Stimulated activated naive CD8-positive, alpha-beta T cell treated with anti-CD3 and anti-CD28 coated beads, Interleukin-15, amount 100 ng/mL, for 72 hours (primary cell): ENCODE measurements at regions not wholly inside any gene's neighbourhood (a gene's known extent, or its start where the extent isn't known, plus 50 kb on each side); places are given as distances from the start of the nearest gene placed in this dataset.

Experiments used
- ATAC-seq: fragments of 150-1000 bp; cut with Tn5 transposase; 2 replicates; pipeline ENCODE4 v1.10.0; 2021; ENCODE audit warnings: mild to moderate bottlenecking, moderate library complexity
- DNase-seq, 2 donors: peaks; one replicate each; pipeline ENCODE4 v3.0.0; 2021 to 2022
- H3K27ac Mint-ChIP-seq, 2 donors: one replicate each; pipeline ENCODE4 v1.8.0; 2022; ENCODE audit warnings: mild to moderate bottlenecking in 2 of 2, mixed read lengths in 2 of 2, moderate library complexity in 2 of 2
- H3K27me3 Mint-ChIP-seq: one replicate; pipeline ENCODE4 v1.8.0; 2022; ENCODE audit warnings: mixed read lengths
- H3K4me1 Mint-ChIP-seq: one replicate; pipeline ENCODE4 v1.8.0; 2022; ENCODE audit warnings: mild to moderate bottlenecking, mixed read lengths
- H3K4me3 Mint-ChIP-seq, 2 donors: one replicate each; pipeline ENCODE4 v1.8.0; 2022; ENCODE audit warnings: mild to moderate bottlenecking in 2 of 2, mixed read lengths in 2 of 2, moderate library complexity in 1 of 2
- H3K9me3 Mint-ChIP-seq, 2 donors: one replicate each; pipeline ENCODE4 v1.8.0; 2022; ENCODE audit warnings: mixed read lengths in 2 of 2

GRCh38 chr15:81573098-81573746 is 199.2 kb upstream of the TMC3 start:
- no peak overlapping the region for H3K4me3 Mint-ChIP-seq
- no peak for ATAC-seq
- no peak for DNase-seq

GRCh38 chr15:81572190-81572589 is 198.2 kb upstream of the TMC3 start:
- H3K9me3 Mint-ChIP-seq = no peaks in the 10 kb centered on the region
- no peak overlapping the region for H3K4me3 Mint-ChIP-seq
- no peak for ATAC-seq
- H3K27ac Mint-ChIP-seq = no peak overlapping the region
- peaks cover 26% of the 10 kb centered on the region for H3K27me3 Mint-ChIP-seq
- no peaks in the 10 kb centered on the region for H3K4me1 Mint-ChIP-seq
- DNase-seq = no peak

More at GRCh38 chr15:81573098-81573746, 199.2 kb upstream of the TMC3 start:
- H3K4me1 Mint-ChIP-seq = no peaks in the 10 kb centered on the region
- peaks cover 21% of the 10 kb centered on the region for H3K27me3 Mint-ChIP-seq
- no peaks in the 10 kb centered on the region for H3K9me3 Mint-ChIP-seq
- no peak overlapping the region for H3K27ac Mint-ChIP-seq

GRCh38 chr15:81569286-81570080 is 195.5 kb upstream of the TMC3 start:
- H3K9me3 Mint-ChIP-seq = peaks cover 0 to 4% of the 10 kb centered on the region in 2 donors
- H3K4me3 Mint-ChIP-seq = no peak overlapping the region
- no peak for DNase-seq
- peaks cover 17% of the 10 kb centered on the region for H3K27me3 Mint-ChIP-seq
- H3K4me1 Mint-ChIP-seq = no peaks in the 10 kb centered on the region
- H3K27ac Mint-ChIP-seq = no peak overlapping the region
- no peak for ATAC-seq

- Mint-ChIP-seq H3K27me3 (peaks cover 17% of the 10 kb centered on the region), H3K4me1 (no peaks in the 10 kb centered on the region), H3K27ac (no peak overlapping the region), H3K9me3 (peaks cover 0 to 4% of the 10 kb centered on the region in 2 donors), H3K4me3 (no peak overlapping the region)
- no peak for DNase-seq
- no peak for ATAC-seq
Observed at GRCh38 chr15:81567924-81568323, 193.9 kb upstream of the TMC3 start.

- no peak overlapping the region for H3K27ac Mint-ChIP-seq
- ATAC-seq (no peak), DNase-seq (no peak)
- no peaks in the 10 kb centered on the region for H3K4me1 Mint-ChIP-seq
- peaks cover 3% of the 10 kb centered on the region for H3K27me3 Mint-ChIP-seq
- no peak overlapping the region for H3K4me3 Mint-ChIP-seq
- H3K9me3 Mint-ChIP-seq = peaks cover 0 to 4% of the 10 kb centered on the region in 2 donors
Observed at GRCh38 chr15:81562986-81563385, 189.0 kb upstream of the TMC3 start.

GRCh38 chr15:81560405-81560804 is 186.4 kb upstream of the TMC3 start:
- Mint-ChIP-seq H3K9me3 (peaks cover 5 to 7% of the 10 kb centered on the region in 2 donors), H3K4me1 (no peaks in the 10 kb centered on the region), H3K27me3 (no peaks in the 10 kb centered on the region), H3K27ac (no peak overlapping the region), H3K4me3 (no peak overlapping the region)
- no peak for ATAC-seq
- no peak for DNase-seq

- ATAC-seq (no peak), DNase-seq (no peak)
- H3K4me1 Mint-ChIP-seq = no peaks in the 10 kb centered on the region
- no peaks in the 10 kb centered on the region for H3K27me3 Mint-ChIP-seq
- H3K27ac Mint-ChIP-seq = peak overlapping the region in 1 of 2 donors; percentile 40
- peaks cover 4 to 5% of the 10 kb centered on the region in 2 donors for H3K9me3 Mint-ChIP-seq
- H3K4me3 Mint-ChIP-seq = no peak overlapping the region
Observed at GRCh38 chr15:81558056-81558455, 184.0 kb upstream of the TMC3 start.

- Mint-ChIP-seq H3K27me3 (no peaks in the 10 kb centered on the region), H3K4me3 (no peak overlapping the region), H3K9me3 (peaks cover 4 to 5% of the 10 kb centered on the region in 2 donors), H3K4me1 (no peaks in the 10 kb centered on the region), H3K27ac (no peak overlapping the region)
- ATAC-seq (no peak), DNase-seq (no peak)
Observed at GRCh38 chr15:81555346-81555745, 181.3 kb upstream of the TMC3 start.

- Mint-ChIP-seq H3K27ac (no peak overlapping the region), H3K4me3 (no peak overlapping the region), H3K4me1 (no peaks in the 10 kb centered on the region), H3K9me3 (no peaks in the 10 kb centered on the region), H3K27me3 (peaks cover 11% of the 10 kb centered on the region)
- DNase-seq (no peak), ATAC-seq (no peak)
Observed at GRCh38 chr15:81548365-81549130, 174.5 kb upstream of the TMC3 start.

- Mint-ChIP-seq H3K9me3 (no peaks in the 10 kb centered on the region), H3K27ac (no peak overlapping the region), H3K4me1 (no peaks in the 10 kb centered on the region), H3K4me3 (no peak overlapping the region), H3K27me3 (peaks cover 11% of the 10 kb centered on the region)
- no peak for ATAC-seq
- DNase-seq = no peak
Observed at GRCh38 chr15:81547521-81548132, 173.6 kb upstream of the TMC3 start.

- Mint-ChIP-seq H3K4me3 (no peak overlapping the region), H3K27me3 (peaks cover 17% of the 10 kb centered on the region), H3K4me1 (no peaks in the 10 kb centered on the region), H3K9me3 (no peaks in the 10 kb centered on the region), H3K27ac (no peak overlapping the region)
- DNase-seq (no peak), ATAC-seq (no peak)
Observed at GRCh38 chr15:81544385-81544784, 170.4 kb upstream of the TMC3 start.

GRCh38 chr15:81540909-81541308 is 166.9 kb upstream of the TMC3 start:
- no peaks in the 10 kb centered on the region for H3K4me1 Mint-ChIP-seq
- ATAC-seq (no peak), DNase-seq (no peak)
- H3K27me3 Mint-ChIP-seq = peaks cover 19% of the 10 kb centered on the region
- H3K4me3 Mint-ChIP-seq = no peak overlapping the region
- H3K9me3 Mint-ChIP-seq = no peaks in the 10 kb centered on the region
- no peak overlapping the region for H3K27ac Mint-ChIP-seq

GRCh38 chr15:81536356-81536755 is 162.3 kb upstream of the TMC3 start:
- Mint-ChIP-seq H3K4me3 (no peak overlapping the region), H3K4me1 (no peaks in the 10 kb centered on the region), H3K27ac (no peak overlapping the region), H3K27me3 (peaks cover 27% of the 10 kb centered on the region), H3K9me3 (no peaks in the 10 kb centered on the region)
- ATAC-seq = no peak
- no peak for DNase-seq

GRCh38 chr15:81534124-81534523 is 160.1 kb upstream of the TMC3 start:
- Mint-ChIP-seq H3K27me3 (peaks cover 21% of the 10 kb centered on the region), H3K4me3 (no peak overlapping the region), H3K4me1 (no peaks in the 10 kb centered on the region), H3K9me3 (no peaks in the 10 kb centered on the region), H3K27ac (no peak overlapping the region)
- no peak for ATAC-seq
- DNase-seq = no peak

- Mint-ChIP-seq H3K27me3 (peaks cover 15% of the 10 kb centered on the region), H3K27ac (no peak overlapping the region), H3K9me3 (no peaks in the 10 kb centered on the region), H3K4me1 (no peaks in the 10 kb centered on the region), H3K4me3 (no peak overlapping the region)
- ATAC-seq (no peak), DNase-seq (no peak)
Observed at GRCh38 chr15:81532001-81532400, 158.0 kb upstream of the TMC3 start.
